PC-9 (cell line): ENCODE measurements at regions not wholly inside any gene's neighbourhood (a gene's known extent, or its start where the extent isn't known, plus 50 kb on each side); places are given as distances from the start of the nearest gene placed in this dataset.

Experiments used
- BruUV-seq: library from RNA; stranded (reverse); fragments of 400-500 nt; replicated peaks from 2 replicates; lab custom pipeline; 2021; lab: Mats Ljungman, UMichigan
- CTCF ChIA-PET: fragments of 300-600 bp; sonication (Branson Sonifier 250); formaldehyde crosslinking; loops from one replicate; lab custom pipeline; 2022; ENCODE audit warnings: antibody characterized with exemption; lab: Charles Lee
- POLR2A ChIA-PET: fragments of 300-600 bp; sonication (Branson Sonifier 250); formaldehyde crosslinking; loops from one replicate; lab custom pipeline; 2022; ENCODE audit warnings: antibody characterized with exemption; ENCODE audit not compliant: unreplicated experiment; lab: Charles Lee
- DNase-seq, 2 experiments: peaks; one replicate each; pipeline versions ENCODE4 v3.0.0 to v3.0.0-alpha.2; 2015 to 2022; ENCODE audit warnings: mixed read lengths in 1 of 2
- H2AFZ ChIP-seq: fragments of 200-600 bp; sonication (generic); 2 replicates; pipeline ENCODE4 v1.8.1; 2017; ENCODE audit warnings: antibody characterized with exemption
- H3F3A ChIP-seq: fragments of 200-600 bp; sonication (generic); 2 replicates; pipeline ENCODE4 v1.8.1; 2017; ENCODE audit warnings: antibody characterized with exemption, mild to moderate bottlenecking, low read depth; ENCODE audit not compliant: insufficient read depth
- H3K27ac ChIP-seq: fragments of 200-600 bp; sonication (generic); 2 replicates; pipeline ENCODE4 v1.6.1; 2016; ENCODE audit warnings: mixed run types
- H3K27me3 ChIP-seq: fragments of 200-600 bp; sonication (generic); 2 replicates; pipeline ENCODE4 v1.6.1; 2016; ENCODE audit warnings: low read depth, mixed run types; ENCODE audit not compliant: insufficient read depth
- H3K36me3 ChIP-seq: fragments of 200-600 bp; sonication (generic); 2 replicates; pipeline ENCODE4 v1.6.1; 2016; ENCODE audit warnings: low read depth, mixed run types
- H3K4me1 ChIP-seq: fragments of 200-600 bp; sonication (generic); replicated peaks from 2 replicates; pipeline ENCODE4 v1.6.1; 2016; ENCODE audit warnings: mixed run types; ENCODE audit not compliant: insufficient read depth
- H3K4me2 ChIP-seq: fragments of 200-600 bp; sonication (generic); 2 replicates; pipeline ENCODE4 v1.6.1; 2017; ENCODE audit warnings: mixed run types
- H3K4me3 ChIP-seq: fragments of 200-600 bp; sonication (generic); 2 replicates; pipeline ENCODE4 v1.6.1; 2016; ENCODE audit warnings: mixed run types
- H3K79me2 ChIP-seq: fragments of 200-600 bp; sonication (generic); 2 replicates; pipeline ENCODE4 v1.6.1; 2017; ENCODE audit warnings: low read depth, mixed run types
- H3K9me2 ChIP-seq: fragments of 200-600 bp; sonication (generic); 2 replicates; pipeline ENCODE4 v1.8.1; 2017; ENCODE audit warnings: mild to moderate bottlenecking; ENCODE audit not compliant: insufficient read depth
- H3K9me3 ChIP-seq: fragments of 200-600 bp; sonication (generic); 2 replicates; pipeline ENCODE4 v1.8.1; 2016; ENCODE audit warnings: low read depth; ENCODE audit not compliant: insufficient read depth
- H4K20me1 ChIP-seq: fragments of 200-600 bp; sonication (generic); 2 replicates; pipeline ENCODE4 v1.8.1; 2017; ENCODE audit not compliant: insufficient read depth
- EZH2 ChIP-seq: fragments of 200-600 bp; sonication (generic); IDR thresholded peaks from 2 replicates; pipeline ENCODE4 v1.8.0; 2017; ENCODE audit warnings: antibody characterized with exemption, low read depth
- intact Hi-C: fragments of 100-400 bp; cut with micrococcal nuclease; formaldehyde crosslinking; loops from one replicate; pipeline ENCODE4 v1.10.0; 2022; ENCODE audit not compliant: unreplicated experiment
- TF ChIP-seq, protein P1 (sequence below): fragments of 200-600 bp; sonication (generic); conservative IDR thresholded peaks from 2 replicates; pipeline ENCODE4 v1.6.1; 2017; ENCODE audit warnings: mixed run types, antibody characterized with exemption, mild to moderate bottlenecking, moderate library complexity

DNA sequence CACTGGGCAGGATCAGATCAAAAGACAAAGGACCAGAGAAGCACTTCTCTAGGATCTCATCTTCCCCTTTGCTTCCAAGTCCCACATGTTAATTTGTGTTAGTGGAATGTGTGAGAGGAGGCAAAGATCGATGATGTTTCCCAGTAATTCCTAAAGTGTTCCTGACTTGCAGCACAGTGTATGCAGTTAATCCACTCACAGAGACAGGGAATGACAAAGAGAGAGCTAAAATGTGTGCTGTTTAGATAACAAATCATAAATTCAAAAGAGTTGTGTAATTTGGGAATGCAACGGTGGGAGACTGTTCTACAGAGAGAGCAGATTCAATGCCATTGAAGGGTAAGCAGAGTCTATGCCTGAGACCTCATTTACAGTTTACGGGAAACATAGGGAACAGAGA, 132.0 kb upstream of the SVIL start:
- ChIA-PET POLR2A (no interaction called here), CTCF (no interaction called here)
- intact Hi-C loops, result no loop called here
- H3K27me3 ChIP-seq, result no peaks in the 10 kb centered on the region
- H3K4me1 ChIP-seq, result peaks cover 10% of the 10 kb centered on the region
- H3K9me3 ChIP-seq, result no peaks in the 10 kb centered on the region
- no peaks in the 10 kb centered on the region for H3K36me3 ChIP-seq
- H3K79me2 ChIP-seq, result no peaks in the 10 kb centered on the region
- H3K27ac ChIP-seq, result no peak overlapping the region
- TF ChIP-seq EZH2, result no peak
- TF ChIP-seq, protein P1, sequence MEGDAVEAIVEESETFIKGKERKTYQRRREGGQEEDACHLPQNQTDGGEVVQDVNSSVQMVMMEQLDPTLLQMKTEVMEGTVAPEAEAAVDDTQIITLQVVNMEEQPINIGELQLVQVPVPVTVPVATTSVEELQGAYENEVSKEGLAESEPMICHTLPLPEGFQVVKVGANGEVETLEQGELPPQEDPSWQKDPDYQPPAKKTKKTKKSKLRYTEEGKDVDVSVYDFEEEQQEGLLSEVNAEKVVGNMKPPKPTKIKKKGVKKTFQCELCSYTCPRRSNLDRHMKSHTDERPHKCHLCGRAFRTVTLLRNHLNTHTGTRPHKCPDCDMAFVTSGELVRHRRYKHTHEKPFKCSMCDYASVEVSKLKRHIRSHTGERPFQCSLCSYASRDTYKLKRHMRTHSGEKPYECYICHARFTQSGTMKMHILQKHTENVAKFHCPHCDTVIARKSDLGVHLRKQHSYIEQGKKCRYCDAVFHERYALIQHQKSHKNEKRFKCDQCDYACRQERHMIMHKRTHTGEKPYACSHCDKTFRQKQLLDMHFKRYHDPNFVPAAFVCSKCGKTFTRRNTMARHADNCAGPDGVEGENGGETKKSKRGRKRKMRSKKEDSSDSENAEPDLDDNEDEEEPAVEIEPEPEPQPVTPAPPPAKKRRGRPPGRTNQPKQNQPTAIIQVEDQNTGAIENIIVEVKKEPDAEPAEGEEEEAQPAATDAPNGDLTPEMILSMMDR, result no peak
- no peaks in the 10 kb centered on the region for H3K9me2 ChIP-seq
- H3F3A ChIP-seq, result peaks cover 3% of the 10 kb centered on the region; the same call in 1 of the 2 replicates
- no peak overlapping the region for H3K4me3 ChIP-seq
- H3K4me2 ChIP-seq, result no peak overlapping the region
- H2AFZ ChIP-seq, result no peak overlapping the region
- H4K20me1 ChIP-seq, result no peaks in the 10 kb centered on the region
- no TSS peak for BruUV-seq
- DNase-seq, result no peak

DNA sequence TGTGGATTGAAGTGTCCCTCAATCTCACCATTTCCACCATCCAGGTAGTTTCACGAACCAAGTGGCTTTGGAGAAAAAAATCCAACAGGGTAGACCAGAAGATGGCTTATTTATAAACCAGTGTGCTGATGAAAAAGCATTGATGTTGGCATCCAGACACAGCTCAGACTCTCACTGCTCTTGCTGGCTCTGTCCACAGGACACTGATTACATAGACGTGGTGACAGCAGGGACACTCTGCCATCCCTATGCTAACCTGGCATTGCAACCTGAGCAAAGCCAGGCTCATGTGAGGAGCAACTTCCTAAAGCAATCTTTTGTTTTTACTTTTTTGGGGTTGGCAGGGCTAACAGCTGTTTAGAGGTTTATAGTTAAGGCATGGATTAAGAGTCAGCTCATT, 130.6 kb upstream of the SVIL start:
- intact Hi-C loops, result no loop called here
- TF ChIP-seq, protein P1, result no peak
- TF ChIP-seq EZH2, result no peak
- DNase-seq, result no peak

DNA sequence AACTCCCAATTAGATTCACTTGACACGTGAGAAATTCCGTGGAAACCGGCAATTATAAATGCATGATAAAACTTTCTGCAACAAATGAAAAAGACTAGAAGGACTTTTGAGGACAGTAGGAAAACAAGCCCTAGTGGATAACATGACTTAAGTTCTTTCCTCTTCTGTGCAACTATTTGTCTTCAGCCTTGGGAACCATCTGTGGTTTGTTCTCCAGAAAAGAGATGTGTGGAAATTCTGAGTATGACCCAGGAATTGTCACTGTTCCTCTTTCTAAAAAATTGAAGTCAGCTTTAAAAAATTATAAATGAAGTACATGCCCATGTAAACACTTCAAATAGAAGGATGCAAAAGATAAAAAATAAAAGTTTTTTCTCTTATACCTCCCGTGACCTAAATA, 128.6 kb upstream of the SVIL start:
- no peaks in the 10 kb centered on the region for H3K27me3 ChIP-seq
- BruUV-seq, result no TSS peak
- no peaks in the 10 kb centered on the region for H3K9me2 ChIP-seq
- peaks cover 3% of the 10 kb centered on the region for H3F3A ChIP-seq
- no peak for DNase-seq
- H3K4me1 ChIP-seq, result peaks cover 4% of the 10 kb centered on the region; the same call in 1 of the 2 replicates
- H3K36me3 ChIP-seq, result no peaks in the 10 kb centered on the region
- ChIA-PET CTCF (no interaction called here), POLR2A (no interaction called here)
- no peak overlapping the region for H3K4me3 ChIP-seq
- no peak overlapping the region for H3K4me2 ChIP-seq
- H3K27ac ChIP-seq, result no peak overlapping the region
- intact Hi-C loops, result no loop called here
- H3K9me3 ChIP-seq, result no peaks in the 10 kb centered on the region
- no peak overlapping the region for H2AFZ ChIP-seq
- no peak for TF ChIP-seq EZH2
- TF ChIP-seq, protein P1, result no peak
- no peaks in the 10 kb centered on the region for H4K20me1 ChIP-seq
- H3K79me2 ChIP-seq, result no peaks in the 10 kb centered on the region

More for the DNA sequence above, 130.6 kb upstream of the SVIL start:
- CTCF ChIA-PET, result no interaction called here
- Histone ChIP-seq H3K27ac (no peak overlapping the region), H3K9me2 (no peaks in the 10 kb centered on the region), H4K20me1 (no peaks in the 10 kb centered on the region), H3K36me3 (no peaks in the 10 kb centered on the region), H3K9me3 (no peaks in the 10 kb centered on the region), H2AFZ (no peak overlapping the region), H3K79me2 (no peaks in the 10 kb centered on the region), H3F3A (no peaks in the 10 kb centered on the region), H3K4me2 (no peak overlapping the region), H3K4me3 (no peak overlapping the region), H3K4me1 (no peaks in the 10 kb centered on the region), H3K27me3 (no peaks in the 10 kb centered on the region)
- POLR2A ChIA-PET, result interaction anchor here (0.6 kb wide), 1 partner anchor 101 kb away, joined by 7 read pairs; no protein-coding TSS in a partner anchor
- no TSS peak for BruUV-seq
